Transverse colon (tissue), 4 donors: ENCODE measurements at regions not wholly inside any gene's neighbourhood (a gene's known extent, or its start where the extent isn't known, plus 50 kb on each side); places are given as distances from the start of the nearest gene placed in this dataset.

Experiments used
- DNase-seq: peaks from one replicate; pipeline ENCODE4 v3.0.0-alpha.2; 2019
- H3K27ac ChIP-seq, 4 donors: fragments of 200-600 bp; sonication (generic); 2 replicates each; pipeline ENCODE4 v1.5.1; 2016 to 2018; ENCODE audit warnings: inconsistent platforms in 4 of 4
- H3K27me3 ChIP-seq: fragments of 200-600 bp; sonication (generic); 2 replicates; pipeline ENCODE4 v1.5.1; 2017; ENCODE audit warnings: inconsistent platforms
- H3K36me3 ChIP-seq, 4 donors: fragments of 200-600 bp; sonication (generic); 2 replicates each; pipeline ENCODE4 v1.5.1; 2017 to 2019; ENCODE audit warnings: inconsistent platforms in 4 of 4
- H3K4me1 ChIP-seq, 4 donors: fragments of 200-600 bp; sonication (generic); 2 replicates each; pipeline ENCODE4 v1.5.1; 2017 to 2020; ENCODE audit warnings: inconsistent platforms in 4 of 4
- H3K4me3 ChIP-seq, 4 donors: fragments of 200-600 bp; sonication (generic); 1 replicate in 1 of 4; 2 replicates in 3 of 4; pipeline versions ENCODE4 v1.5.1 to v1.6.1; 2017 to 2019; ENCODE audit warnings: inconsistent platforms in 4 of 4
- H3K9me3 ChIP-seq, 2 donors: fragments of 200-600 bp; sonication (generic); 2 replicates each; pipeline ENCODE4 v1.5.1; 2017 to 2019; ENCODE audit warnings: inconsistent platforms in 2 of 2
- EP300 ChIP-seq: sonication (generic); formaldehyde crosslinking; IDR thresholded peaks from one replicate; pipeline ENCODE4 v1.6.1; 2017; ENCODE audit warnings: antibody characterized with exemption, low read depth
- POLR2A ChIP-seq: fragments of 450-650 bp; IDR thresholded peaks from one replicate; pipeline ENCODE4 v1.6.1; 2016; ENCODE audit warnings: antibody characterized with exemption, mild to moderate bottlenecking, moderate library complexity
- POLR2AphosphoS5 ChIP-seq, 3 donors: sonication (generic); formaldehyde crosslinking; IDR thresholded peaks; one replicate each; pipeline ENCODE4 v1.6.1; 2016; ENCODE audit warnings: antibody characterized with exemption in 3 of 3
- WGBS, 2 donors: methylation state at CpG; one replicate each; pipeline ENCODE4 v1.1.5; 2018; ENCODE audit warnings: low coverage in 1 of 2; 5-methylcytosine and 5-hydroxymethylcytosine counted together
- in situ Hi-C, 4 donors: fragments of 200-750 bp; cut with MboI; loops; one replicate each; pipeline versions ENCODE4 v1.15.0 to v1.15.1; 2017; ENCODE audit warnings: low sequenced_read_pairs in 3 of 4, low pct_ligation_motif_present in 1 of 4, low pct_unique_long_range_greater_than_20kb in 1 of 4
- intact Hi-C: fragments of 100-400 bp; cut with DNase I; formaldehyde crosslinking; loops from one replicate; pipeline ENCODE4 v1.15.1; 2023; ENCODE audit warnings: low total_unique reads
- TF ChIP-seq, protein P1 (sequence below), 5 experiments: fragments of 200-600 bp in 3 of 5; fragments of 450-650 bp in 2 of 5; sonication (generic) in 3 of 5; IDR thresholded peaks; 1 replicate in 2 of 5; 2 replicates in 3 of 5; pipeline ENCODE4 v1.5.1; 2016 to 2017; ENCODE audit warnings: antibody characterized with exemption in 5 of 5, inconsistent platforms in 3 of 5, mild to moderate bottlenecking in 2 of 5, moderate library complexity in 1 of 5

DNA sequence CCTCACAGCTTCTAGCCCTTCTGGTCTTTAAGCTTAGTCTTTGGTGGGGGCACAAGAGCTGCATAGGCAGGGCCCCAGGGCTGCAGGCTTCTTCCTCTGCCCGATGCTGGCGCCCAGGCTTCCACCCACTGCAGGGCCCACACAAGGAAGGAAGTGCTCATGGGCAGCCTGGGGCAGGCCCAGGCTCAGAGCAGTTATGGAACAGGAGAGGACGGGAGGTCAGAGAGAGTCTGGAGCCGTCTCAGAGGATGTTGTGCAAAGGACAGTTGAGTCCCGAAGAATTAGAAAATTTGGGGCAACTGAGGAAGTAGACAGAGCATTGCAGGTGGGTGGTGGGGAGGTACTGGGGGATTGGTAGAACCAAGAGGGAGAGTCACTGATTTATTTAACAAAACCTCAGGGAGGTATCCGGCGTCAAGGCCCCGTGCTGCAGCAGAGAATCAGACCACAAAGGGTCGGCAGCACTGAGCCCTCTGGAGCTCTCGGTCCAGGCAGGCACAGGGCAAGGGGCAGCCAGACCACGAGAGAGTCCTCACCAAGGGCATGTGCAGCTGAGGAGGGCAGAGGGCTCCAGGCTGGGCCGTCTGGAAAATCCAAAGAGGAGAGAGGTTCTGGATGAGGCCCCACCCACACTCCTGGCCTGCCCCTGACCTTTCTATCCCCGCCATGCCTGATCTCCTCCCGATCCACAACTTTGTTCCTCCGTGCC lies 110.8 kb upstream of the GLI2 start:
- no peak overlapping the region for H3K27ac ChIP-seq
- in situ Hi-C loops: no loop called here
- DNase-seq: no peak
- no peaks in the 10 kb centered on the region for H3K9me3 ChIP-seq
- no peak overlapping the region for H3K4me3 ChIP-seq
- H3K4me1 ChIP-seq: no peaks in the 10 kb centered on the region
- H3K36me3 ChIP-seq: no peaks in the 10 kb centered on the region
- 75 to 76% methylated on average over 7 to 15 of the region's 15 CpGs for whole genome bisulfite sequencing, 2 donors
- intact Hi-C loops: no loop called here
- no peak for TF ChIP-seq POLR2A
- no peak for TF ChIP-seq EP300
- TF ChIP-seq, protein P1, sequence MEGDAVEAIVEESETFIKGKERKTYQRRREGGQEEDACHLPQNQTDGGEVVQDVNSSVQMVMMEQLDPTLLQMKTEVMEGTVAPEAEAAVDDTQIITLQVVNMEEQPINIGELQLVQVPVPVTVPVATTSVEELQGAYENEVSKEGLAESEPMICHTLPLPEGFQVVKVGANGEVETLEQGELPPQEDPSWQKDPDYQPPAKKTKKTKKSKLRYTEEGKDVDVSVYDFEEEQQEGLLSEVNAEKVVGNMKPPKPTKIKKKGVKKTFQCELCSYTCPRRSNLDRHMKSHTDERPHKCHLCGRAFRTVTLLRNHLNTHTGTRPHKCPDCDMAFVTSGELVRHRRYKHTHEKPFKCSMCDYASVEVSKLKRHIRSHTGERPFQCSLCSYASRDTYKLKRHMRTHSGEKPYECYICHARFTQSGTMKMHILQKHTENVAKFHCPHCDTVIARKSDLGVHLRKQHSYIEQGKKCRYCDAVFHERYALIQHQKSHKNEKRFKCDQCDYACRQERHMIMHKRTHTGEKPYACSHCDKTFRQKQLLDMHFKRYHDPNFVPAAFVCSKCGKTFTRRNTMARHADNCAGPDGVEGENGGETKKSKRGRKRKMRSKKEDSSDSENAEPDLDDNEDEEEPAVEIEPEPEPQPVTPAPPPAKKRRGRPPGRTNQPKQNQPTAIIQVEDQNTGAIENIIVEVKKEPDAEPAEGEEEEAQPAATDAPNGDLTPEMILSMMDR (IDR thresholded peaks at IDR 0.05): no peak
- TF ChIP-seq POLR2AphosphoS5 (IDR thresholded peaks at IDR 0.05): no peak
- no peaks in the 10 kb centered on the region for H3K27me3 ChIP-seq

DNA sequence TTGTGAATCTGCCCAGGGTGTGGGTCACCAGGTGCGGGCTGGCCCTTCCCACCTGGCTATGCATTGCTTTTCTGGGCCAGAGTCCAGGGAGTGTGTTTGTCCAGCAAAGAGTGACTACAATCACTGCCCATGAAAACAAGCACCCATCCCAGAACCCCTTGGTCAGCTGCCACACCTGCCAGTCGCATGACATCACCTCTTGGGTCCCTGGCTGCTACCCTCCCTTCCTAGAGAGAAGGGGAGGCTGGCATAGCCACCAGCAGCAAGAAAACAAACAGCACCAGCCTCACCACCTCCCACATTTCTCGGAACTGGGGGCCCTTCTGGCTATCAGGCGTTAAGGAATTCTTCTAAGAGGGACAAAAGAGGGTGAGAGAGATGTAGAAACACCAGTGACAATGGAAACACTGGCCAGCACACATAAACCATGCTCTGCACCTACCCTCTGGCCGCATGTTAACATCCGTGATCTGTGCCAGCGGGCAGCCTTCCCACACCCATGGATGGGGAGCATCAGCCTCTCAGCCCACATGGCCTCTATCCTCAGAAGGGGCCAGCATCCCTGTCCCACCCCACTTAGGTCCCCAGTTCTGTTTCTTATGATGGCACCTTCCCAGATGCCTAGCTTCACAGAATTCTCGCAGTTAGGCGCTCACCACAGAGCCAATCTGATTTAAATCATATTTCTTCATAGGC lies 109.7 kb upstream of the GLI2 start:
- Histone ChIP-seq H3K4me3 (no peak overlapping the region), H3K27me3 (no peaks in the 10 kb centered on the region), H3K9me3 (no peaks in the 10 kb centered on the region), H3K4me1 (no peaks in the 10 kb centered on the region), H3K27ac (no peak overlapping the region), H3K36me3 (no peaks in the 10 kb centered on the region)
- no peak for TF ChIP-seq EP300
- TF ChIP-seq POLR2A: no peak
- TF ChIP-seq, protein P1 (IDR thresholded peaks at IDR 0.05): no peak
- TF ChIP-seq POLR2AphosphoS5 (IDR thresholded peaks at IDR 0.05): no peak
- intact Hi-C loops (no loop called here), in situ Hi-C loops (no loop called here)
- 68 to 90% methylated on average over 3 to 9 of the region's 9 CpGs for WGBS, 2 donors
- peak; percentile 16 for DNase-seq

GRCh38 chr2:120626566-120626965 lies 109.1 kb upstream of the GLI2 start:
- Histone ChIP-seq H3K9me3 (no peaks in the 10 kb centered on the region), H3K36me3 (no peaks in the 10 kb centered on the region), H3K27me3 (no peaks in the 10 kb centered on the region), H3K4me1 (no peaks in the 10 kb centered on the region), H3K4me3 (no peak overlapping the region), H3K27ac (no peak overlapping the region)
- intact Hi-C loops (no loop called here), in situ Hi-C loops (no loop called here)
- 63 to 79% methylated on average over 2 to 6 of the region's 6 CpGs for WGBS, 2 donors
- no peak for TF ChIP-seq POLR2AphosphoS5 (IDR thresholded peaks at IDR 0.05)
- TF ChIP-seq POLR2A: no peak
- TF ChIP-seq, protein P1 (IDR thresholded peaks at IDR 0.05): no peak
- DNase-seq: no peak

GRCh38 chr2:120628248-120628647 lies 107.4 kb upstream of the GLI2 start:
- in situ Hi-C loops (no loop called here), intact Hi-C loops (no loop called here)
- WGBS, 2 donors: 73 to 100% methylated on average over 1 to 3 of the region's 3 CpGs
- H3K27me3 ChIP-seq: no peaks in the 10 kb centered on the region
- H3K9me3 ChIP-seq: no peaks in the 10 kb centered on the region
- no peak overlapping the region for H3K27ac ChIP-seq
- H3K4me1 ChIP-seq: peaks cover 0 to 3% (median 0%) of the 10 kb centered on the region in 4 donors
- no peaks in the 10 kb centered on the region for H3K36me3 ChIP-seq
- no peak for DNase-seq
- TF ChIP-seq POLR2A (no peak), POLR2AphosphoS5 (IDR thresholded peaks at IDR 0.05) (no peak)
- TF ChIP-seq, protein P1 (IDR thresholded peaks at IDR 0.05): no peak
- H3K4me3 ChIP-seq: no peak overlapping the region
